Activated naive CD4-positive, alpha-beta T cell treated with anti-CD3 and anti-CD28 coated beads, Interleukin-2, amount 50 U/mL, for 16 hours (primary cell): ENCODE measurements at regions not wholly inside any gene's neighbourhood (a gene's known extent, or its start where the extent isn't known, plus 50 kb on each side); places are given as distances from the start of the nearest gene placed in this dataset.

Source experiments
- DNase-seq: peaks from one replicate; pipeline ENCODE4 v3.0.0-alpha.2; 2020

DNA sequence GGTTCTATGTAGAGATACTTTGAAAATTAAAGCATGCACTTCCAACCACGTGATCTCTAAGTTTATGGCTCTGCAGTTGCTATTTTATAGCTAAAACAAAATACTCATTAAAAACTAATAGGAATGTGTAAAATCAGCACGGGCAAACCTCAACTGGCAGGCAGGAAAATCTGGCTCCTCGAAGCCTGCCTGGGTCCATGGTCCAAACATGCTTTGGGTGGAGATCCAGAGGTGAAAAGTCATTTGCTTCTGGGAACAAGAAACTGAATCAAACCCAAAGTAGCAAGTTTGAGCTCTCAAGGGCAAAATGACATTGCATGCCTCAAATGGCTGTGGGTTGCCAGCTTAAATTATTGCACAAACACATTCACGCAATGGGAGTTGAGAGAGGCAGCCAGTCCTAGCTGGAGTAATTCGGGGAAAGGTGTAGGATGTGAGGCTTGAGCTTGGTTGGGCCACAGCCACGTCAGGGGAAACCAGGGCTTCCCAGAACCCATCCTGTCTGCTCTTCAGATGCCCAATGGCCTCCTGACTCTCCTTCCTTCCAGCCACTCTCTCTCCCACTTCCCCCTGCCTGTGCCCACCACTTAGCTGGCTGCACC is 75.2 kb upstream of the LCLAT1 start:
- DNase-seq = no peak

DNA sequence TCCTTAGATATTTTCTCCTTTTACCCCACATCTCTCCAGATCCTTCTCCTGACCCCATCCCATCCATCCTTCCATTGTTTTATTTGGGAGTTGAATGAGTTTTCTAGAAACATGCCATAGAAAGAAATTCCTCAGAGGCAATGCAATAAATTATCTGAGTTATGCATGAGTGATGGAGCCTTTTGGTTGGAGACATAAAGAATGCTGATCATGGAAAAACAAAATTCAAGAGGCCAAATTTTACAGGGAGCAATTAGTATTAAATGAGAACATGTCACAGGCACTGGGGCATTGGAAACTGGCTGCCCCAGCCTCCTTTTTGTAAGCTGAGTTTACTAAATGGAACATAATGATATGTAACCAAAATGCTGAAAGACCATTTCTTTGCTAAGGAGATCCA is 74.2 kb upstream of the LCLAT1 start:
- no peak for DNase-seq

DNA sequence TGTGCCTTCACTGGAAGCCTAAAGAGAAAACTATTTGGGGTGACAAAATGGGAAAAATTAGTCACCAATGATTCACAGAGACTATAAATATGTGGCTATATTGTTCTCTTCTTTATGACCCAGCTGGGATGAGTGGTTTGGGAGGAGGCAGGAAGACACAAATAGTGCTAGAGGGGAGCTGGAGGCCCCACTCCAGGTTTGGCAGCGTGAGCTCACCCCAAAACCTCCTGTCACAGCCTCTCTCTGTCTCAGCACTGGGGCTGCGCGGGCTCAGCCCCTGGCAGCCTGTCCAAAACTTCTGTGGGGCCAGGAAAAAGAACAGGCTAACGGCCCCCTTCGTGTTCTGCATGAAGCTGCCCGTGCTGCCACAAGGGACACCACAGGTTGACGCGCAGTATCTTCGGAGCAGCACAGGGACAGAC is 73.2 kb upstream of the LCLAT1 start:
- no peak for DNase-seq

DNA sequence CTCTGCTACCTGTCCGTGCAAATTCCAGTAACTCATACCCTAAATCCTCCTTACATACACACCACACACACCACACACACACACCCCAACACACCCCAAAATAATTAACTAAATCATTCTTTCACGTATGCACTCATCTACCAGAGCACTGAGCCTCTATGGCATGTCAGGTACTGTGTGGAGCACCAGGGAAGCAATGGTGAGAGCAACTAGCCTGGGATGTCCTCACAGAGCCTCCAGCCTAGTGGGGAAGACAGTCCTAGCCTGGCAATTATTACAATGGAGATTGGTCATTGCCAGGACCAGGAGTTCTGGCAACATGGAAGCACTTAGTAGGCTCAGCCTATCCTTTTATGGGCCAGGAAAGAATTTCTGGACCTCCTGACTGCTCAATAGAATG is 72.7 kb upstream of the LCLAT1 start:
- no peak for DNase-seq

DNA sequence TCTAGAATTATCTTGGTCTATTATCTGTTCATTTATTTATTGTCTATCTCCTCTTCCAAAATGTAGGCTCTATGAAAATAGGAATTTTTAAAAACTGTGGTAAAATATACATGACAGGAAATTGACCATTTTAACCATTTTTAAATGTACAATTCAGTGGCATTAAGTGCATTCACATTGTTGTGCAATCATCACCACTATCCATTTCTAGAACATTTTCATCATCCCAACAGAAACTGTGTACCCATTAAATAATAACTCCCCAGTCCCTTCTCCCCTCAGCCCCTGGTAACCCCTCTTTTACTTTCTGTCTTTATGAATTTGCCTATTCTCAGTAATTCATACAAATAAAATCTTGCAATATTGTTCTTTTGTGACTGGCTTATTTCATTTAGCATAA is 71.1 kb upstream of the LCLAT1 start:
- no peak for DNase-seq

DNA sequence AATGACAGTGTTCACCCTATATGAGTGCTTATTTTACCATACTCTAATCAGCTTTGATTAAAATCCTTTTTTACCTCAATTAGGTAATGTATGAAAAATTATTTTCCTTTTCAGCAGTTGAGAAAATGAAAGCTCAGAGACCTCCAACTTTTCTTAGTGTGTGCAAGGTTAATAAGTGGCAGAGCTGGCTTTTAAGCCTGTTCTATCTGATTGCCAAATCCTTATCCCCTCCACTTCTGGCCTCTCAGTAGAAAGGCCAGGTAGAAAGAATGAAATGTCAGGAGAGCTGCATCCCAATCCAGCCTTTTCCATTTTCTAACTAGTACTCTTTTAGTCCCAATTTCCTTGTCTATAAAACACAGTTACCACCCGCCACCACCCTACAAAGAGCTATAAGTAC is 67.6 kb upstream of the LCLAT1 start:
- DNase-seq = no peak

DNA sequence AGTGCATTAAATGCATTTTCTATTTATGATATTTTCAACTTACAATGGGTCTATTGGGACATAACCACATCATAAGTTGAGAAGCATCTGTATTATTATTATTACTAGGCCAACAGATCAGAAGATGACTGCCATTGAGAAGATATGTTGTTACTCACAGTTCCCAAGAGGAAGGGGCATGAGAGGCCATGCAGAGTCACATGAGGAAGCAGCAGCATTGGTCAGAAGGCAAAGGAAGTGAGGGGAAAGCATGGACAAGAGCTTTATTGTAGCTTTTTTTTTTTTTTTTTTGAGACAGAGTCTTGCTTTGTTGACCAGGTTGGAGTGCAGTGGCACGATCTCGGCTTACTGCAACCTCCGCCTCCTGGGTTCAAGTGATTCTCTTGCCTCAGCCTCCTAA is 66.2 kb upstream of the LCLAT1 start:
- DNase-seq = no peak

DNA sequence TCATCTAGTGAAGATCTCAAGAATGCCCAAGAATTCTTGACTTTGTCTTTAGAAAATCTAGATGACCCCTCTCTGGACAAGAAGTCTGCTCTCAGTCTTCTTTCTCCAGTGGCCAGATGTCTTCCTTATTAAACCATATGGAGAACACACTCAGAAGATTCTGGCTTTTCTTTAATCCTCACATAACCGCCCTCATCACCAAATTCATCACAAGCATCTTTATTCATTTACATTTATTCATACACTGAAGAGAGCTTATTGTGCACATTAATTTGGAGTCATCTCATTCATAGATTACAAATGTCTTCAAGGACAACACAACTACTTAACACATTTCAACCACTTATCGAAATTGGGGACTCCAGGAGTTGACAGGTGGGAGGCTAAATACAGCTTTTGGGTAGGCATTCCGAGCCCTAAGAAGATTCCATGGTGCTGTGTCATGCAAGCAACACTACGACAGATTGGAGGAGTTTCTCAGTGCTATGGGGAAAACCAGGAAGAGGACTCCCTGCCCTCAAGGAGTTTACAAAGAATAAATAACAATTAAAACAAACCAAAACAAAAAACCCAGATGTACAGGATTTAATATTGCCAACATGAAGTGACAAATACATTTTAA is 64.8 kb upstream of the LCLAT1 start:
- no peak for DNase-seq

DNA sequence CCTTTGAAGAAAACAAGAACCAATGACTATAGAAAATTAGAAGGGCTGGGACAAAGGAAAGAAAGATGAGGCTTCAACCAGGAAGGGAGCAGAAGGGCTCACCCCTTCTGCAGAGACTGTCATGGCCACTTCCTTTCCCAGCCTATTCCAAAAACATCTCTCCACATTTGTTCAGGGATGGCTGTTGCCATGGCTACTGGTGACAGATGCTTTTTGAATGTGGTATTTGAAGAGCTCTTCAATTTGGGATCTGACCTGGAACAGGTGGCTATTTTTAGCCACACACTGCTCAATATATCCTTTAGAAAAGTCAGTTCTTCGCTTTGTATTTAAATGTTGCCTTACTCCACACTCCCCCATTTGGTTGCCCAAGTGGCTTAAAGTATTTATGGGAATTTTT is 64.1 kb upstream of the LCLAT1 start:
- DNase-seq = no peak

DNA sequence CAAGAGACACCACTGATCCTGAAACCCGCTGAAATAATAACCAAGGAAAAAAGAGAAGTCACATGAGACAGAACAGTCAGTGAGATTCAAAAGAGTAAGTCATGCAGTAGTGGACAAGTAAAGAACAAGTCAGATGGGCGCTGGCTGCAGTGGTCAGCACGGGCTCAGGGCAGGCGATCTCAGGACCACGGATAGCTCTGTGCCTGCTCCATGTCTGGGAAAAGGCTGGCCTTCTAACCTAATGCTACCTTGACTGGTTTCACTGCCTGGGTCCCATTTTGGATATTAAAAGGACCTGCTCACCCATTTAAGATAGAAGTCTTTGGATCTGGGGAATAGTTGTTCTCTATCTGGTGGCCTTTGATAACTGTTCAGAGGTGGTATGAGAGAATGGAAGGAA is 61.7 kb upstream of the LCLAT1 start:
- DNase-seq = no peak

DNA sequence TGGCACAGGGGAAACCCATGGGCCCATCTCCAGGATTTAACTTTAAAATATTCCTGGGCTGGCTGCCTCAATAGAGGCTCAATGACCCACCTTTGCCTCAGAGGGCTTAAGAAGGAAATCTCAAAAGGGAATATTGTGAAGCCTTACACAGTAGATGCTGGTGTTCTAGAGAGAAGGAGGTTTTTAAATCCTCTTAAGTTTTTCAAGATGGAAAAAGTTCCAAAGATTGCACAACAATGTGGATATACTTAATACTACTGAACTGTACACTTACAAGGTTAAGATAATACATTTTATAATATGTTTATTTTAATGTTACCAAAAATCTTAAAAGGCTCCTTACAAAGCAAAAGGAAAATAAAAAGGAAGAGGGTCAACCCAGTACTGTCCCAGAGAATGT is 54.9 kb upstream of the LCLAT1 start:
- no peak for DNase-seq

DNA sequence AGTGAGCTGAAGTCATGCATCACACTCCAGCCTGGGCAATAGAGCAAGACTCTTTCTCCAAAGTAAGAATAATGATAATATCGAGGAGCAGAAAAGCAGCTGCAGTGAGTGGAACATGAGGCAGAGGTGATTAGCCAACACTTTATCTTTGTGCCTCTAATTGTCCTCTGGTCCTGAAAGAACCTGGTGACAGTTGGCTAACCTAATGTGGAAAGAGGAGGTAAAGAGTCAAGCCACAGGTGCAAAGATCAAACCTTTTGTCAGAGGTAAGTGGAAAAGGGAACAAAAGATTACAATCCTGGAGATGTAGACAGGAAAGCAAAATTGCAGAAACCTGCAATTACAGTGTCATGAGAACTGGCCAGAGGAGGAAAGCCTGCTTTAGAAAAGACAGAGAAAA is 53.5 kb upstream of the LCLAT1 start:
- DNase-seq = no peak

DNA sequence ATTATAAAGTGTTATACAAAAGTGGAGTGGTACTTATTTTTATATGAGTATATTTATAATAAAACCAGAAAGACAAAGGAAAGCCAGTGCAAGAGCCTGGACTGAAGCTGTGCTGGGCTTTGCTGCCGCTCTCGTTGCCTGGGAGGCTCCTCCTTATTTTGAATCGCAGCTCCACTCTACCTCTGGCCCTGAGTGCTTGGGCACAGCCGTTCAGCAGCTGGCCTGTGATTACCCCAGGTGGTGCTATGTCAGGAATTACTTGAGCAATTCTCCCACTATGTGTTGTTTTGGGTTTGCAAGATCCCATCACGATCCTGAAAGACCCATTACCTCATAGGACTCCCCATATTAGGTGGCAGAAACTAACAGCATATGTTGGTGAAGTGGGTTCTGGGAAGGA is 53.0 kb upstream of the LCLAT1 start:
- no peak for DNase-seq

DNA sequence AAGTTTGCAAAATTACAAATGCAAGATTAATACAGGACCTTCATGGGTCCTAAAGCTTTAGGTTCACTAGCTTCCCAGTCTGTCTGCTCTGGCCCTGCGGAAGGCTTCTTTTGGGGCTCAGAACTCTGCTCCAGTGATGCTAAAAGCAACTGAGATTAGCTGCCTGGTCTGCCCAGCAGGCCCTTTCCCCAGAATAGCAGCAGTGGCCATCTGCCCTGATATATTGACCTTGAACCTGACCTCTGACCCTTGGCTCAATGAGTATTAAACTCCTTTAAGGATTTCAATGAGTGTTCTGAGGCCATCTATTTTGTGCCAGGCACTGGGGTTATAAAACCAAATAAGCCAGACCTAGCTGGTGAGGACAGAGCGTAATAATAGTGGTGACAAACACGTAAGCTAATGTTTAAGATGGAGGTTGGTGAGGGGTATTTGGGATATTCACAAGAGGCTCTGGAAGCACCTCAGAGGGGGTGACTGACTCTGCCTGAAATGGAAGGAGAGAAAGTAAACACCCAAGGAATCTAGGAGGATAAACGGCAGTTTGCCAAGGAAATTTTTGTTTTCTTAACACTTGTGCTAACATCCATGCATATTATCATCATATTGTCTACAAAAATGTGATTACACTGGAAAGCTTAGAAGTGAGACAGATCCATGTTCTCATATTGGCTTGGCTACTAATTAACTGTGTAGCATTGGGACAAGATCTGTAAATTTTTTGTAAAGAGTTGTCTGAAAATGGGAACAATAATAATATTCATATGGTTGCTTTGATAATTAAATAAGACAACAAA is 50.4 kb upstream of the LCLAT1 start:
- no peak for DNase-seq
